Gastroesophageal sphincter (tissue), 3 donors: ENCODE measurements at regions not wholly inside any gene's neighbourhood (a gene's known extent, or its start where the extent isn't known, plus 50 kb on each side); places are given as distances from the start of the nearest gene placed in this dataset.

ENCODE experiments used
- EP300 ChIP-seq: sonication (generic); formaldehyde crosslinking; IDR thresholded peaks from one replicate; pipeline ENCODE4 v1.6.1; 2017; ENCODE audit warnings: antibody characterized with exemption, mild to moderate bottlenecking
- POLR2AphosphoS5 ChIP-seq: sonication (generic); formaldehyde crosslinking; IDR thresholded peaks from one replicate; pipeline ENCODE4 v1.6.1; 2017; ENCODE audit warnings: antibody characterized with exemption
- TF ChIP-seq, protein P1 (sequence below), 4 experiments: fragments of 200-600 bp in 2 of 4; fragments of 450-650 bp in 2 of 4; sonication (generic) in 1 of 4; IDR thresholded peaks; one replicate each; pipeline ENCODE4 v1.5.1; 2017 to 2019; ENCODE audit warnings: antibody characterized with exemption in 4 of 4, mild to moderate bottlenecking in 2 of 4, moderate library complexity in 2 of 4

DNA sequence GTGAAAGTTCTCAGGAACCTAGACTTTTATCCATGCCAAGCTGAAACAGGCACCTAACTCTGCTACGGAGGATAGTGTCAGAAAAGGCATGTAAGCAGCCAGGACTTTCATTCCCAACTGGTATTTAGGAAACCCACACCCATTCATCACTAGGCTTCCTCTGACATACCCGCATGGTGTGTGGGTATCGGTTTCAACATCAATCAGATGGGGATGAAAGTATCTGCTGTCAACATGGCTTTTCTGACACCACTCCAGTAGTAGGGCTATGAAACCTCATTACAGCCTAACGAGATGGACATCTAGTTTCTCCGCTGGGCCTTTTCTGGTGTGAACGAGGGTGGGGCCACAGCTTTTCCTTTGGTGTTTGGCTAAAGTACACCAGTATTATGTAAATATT, 1178.3 kb downstream of the CDH11 start:
- TF ChIP-seq, protein P1, sequence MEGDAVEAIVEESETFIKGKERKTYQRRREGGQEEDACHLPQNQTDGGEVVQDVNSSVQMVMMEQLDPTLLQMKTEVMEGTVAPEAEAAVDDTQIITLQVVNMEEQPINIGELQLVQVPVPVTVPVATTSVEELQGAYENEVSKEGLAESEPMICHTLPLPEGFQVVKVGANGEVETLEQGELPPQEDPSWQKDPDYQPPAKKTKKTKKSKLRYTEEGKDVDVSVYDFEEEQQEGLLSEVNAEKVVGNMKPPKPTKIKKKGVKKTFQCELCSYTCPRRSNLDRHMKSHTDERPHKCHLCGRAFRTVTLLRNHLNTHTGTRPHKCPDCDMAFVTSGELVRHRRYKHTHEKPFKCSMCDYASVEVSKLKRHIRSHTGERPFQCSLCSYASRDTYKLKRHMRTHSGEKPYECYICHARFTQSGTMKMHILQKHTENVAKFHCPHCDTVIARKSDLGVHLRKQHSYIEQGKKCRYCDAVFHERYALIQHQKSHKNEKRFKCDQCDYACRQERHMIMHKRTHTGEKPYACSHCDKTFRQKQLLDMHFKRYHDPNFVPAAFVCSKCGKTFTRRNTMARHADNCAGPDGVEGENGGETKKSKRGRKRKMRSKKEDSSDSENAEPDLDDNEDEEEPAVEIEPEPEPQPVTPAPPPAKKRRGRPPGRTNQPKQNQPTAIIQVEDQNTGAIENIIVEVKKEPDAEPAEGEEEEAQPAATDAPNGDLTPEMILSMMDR (IDR thresholded peaks at IDR 0.05), result no peak
- TF ChIP-seq EP300 (no peak), POLR2AphosphoS5 (no peak)
